GM18867 (cell line): ENCODE measurements at regions not wholly inside any gene's neighbourhood (a gene's known extent, or its start where the extent isn't known, plus 50 kb on each side); places are given as distances from the start of the nearest gene placed in this dataset.
"Not testable (repeated sequence)": the region's sequence is repeated elsewhere in the genome, so short reads cannot be mapped to it uniquely, and the experiment has no call there.

Experiments used
- ATAC-seq: cut with Tn5 transposase; IDR thresholded peaks from one replicate; pipeline ENCODE4 v1.9.1; 2021; ENCODE audit warnings: mild to moderate bottlenecking, moderate library complexity; ENCODE audit not compliant: unreplicated experiment

GRCh38 chr3:34053626-34054025, 255.2 kb downstream of the PDCD6IP start:
- no peak for ATAC-seq

GRCh38 chr3:34056181-34056910, 257.9 kb downstream of the PDCD6IP start:
- peak; percentile 7 for ATAC-seq

GRCh38 chr3:34056951-34057390, 258.5 kb downstream of the PDCD6IP start:
- ATAC-seq, result peak; percentile 90

- not testable (repeated sequence) for ATAC-seq
These were observed 262.6 kb downstream of the PDCD6IP start for GRCh38 chr3:34060995-34061394.

GRCh38 chr3:34065901-34066300, 267.5 kb downstream of the PDCD6IP start:
- ATAC-seq, result no peak

- peak; percentile 44 for ATAC-seq
These were observed 267.9 kb downstream of the PDCD6IP start for GRCh38 chr3:34066328-34066727.

GRCh38 chr3:34066999-34067398, 268.6 kb downstream of the PDCD6IP start:
- no peak for ATAC-seq

- ATAC-seq, result no peak
These were observed 269.2 kb downstream of the PDCD6IP start for GRCh38 chr3:34067536-34068051.

- no peak for ATAC-seq
These were observed 270.1 kb downstream of the PDCD6IP start for GRCh38 chr3:34068505-34068904.

GRCh38 chr3:34070831-34071585, 272.6 kb downstream of the PDCD6IP start:
- ATAC-seq, result no peak

- no peak for ATAC-seq
These were observed 273.9 kb downstream of the PDCD6IP start for GRCh38 chr3:34072297-34072696.

GRCh38 chr3:34073111-34073510, 274.7 kb downstream of the PDCD6IP start:
- no peak for ATAC-seq

- ATAC-seq, result no peak
These were observed 275.5 kb downstream of the PDCD6IP start for GRCh38 chr3:34073961-34074360.

- ATAC-seq, result no peak
These were observed 277.5 kb downstream of the PDCD6IP start for GRCh38 chr3:34075975-34076374.

GRCh38 chr3:34077417-34078195, 279.2 kb downstream of the PDCD6IP start:
- ATAC-seq, result peak; percentile 90

- no peak for ATAC-seq
These were observed 280.0 kb downstream of the PDCD6IP start for GRCh38 chr3:34078418-34078817.

- ATAC-seq, result not testable (repeated sequence)
These were observed 281.4 kb downstream of the PDCD6IP start for GRCh38 chr3:34079849-34080248.

- not testable (repeated sequence) for ATAC-seq
These were observed 291.9 kb downstream of the PDCD6IP start for GRCh38 chr3:34090379-34090778.

- ATAC-seq, result no peak
These were observed 292.4 kb downstream of the PDCD6IP start for GRCh38 chr3:34090876-34091275.

- ATAC-seq, result not testable (repeated sequence)
These were observed 295.9 kb downstream of the PDCD6IP start for GRCh38 chr3:34094280-34094679.

- ATAC-seq, result no peak
These were observed 303.9 kb downstream of the PDCD6IP start for GRCh38 chr3:34102288-34102687.
